Skeletal muscle tissue (tissue), 3 donors: ENCODE measurements at regions not wholly inside any gene's neighbourhood (a gene's known extent, or its start where the extent isn't known, plus 50 kb on each side); places are given as distances from the start of the nearest gene placed in this dataset.

Experiments
- H3K27ac ChIP-seq: one replicate; pipeline ENCODE4 v1.7.0; 2013; ENCODE audit warnings: mild to moderate bottlenecking, low read depth, low read length, inconsistent platforms
- H3K27me3 ChIP-seq, 3 donors: one replicate each; pipeline ENCODE4 v1.7.0; 2013; ENCODE audit warnings: low read length in 3 of 3; ENCODE audit not compliant: control insufficient read depth in 3 of 3, insufficient read depth in 3 of 3
- H3K36me3 ChIP-seq, 3 donors: one replicate each; pipeline ENCODE4 v1.7.0; 2013; ENCODE audit warnings: low read length in 3 of 3; ENCODE audit not compliant: control insufficient read depth in 3 of 3, insufficient read depth in 3 of 3
- H3K4me1 ChIP-seq, 3 donors: one replicate each; pipeline ENCODE4 v1.7.0; 2013; ENCODE audit warnings: low read length in 3 of 3, mild to moderate bottlenecking in 3 of 3; ENCODE audit not compliant: control insufficient read depth in 3 of 3, insufficient read depth in 3 of 3
- H3K4me3 ChIP-seq, 3 donors: one replicate each; pipeline ENCODE4 v1.7.0; 2013; ENCODE audit warnings: low read length in 3 of 3
- H3K9ac ChIP-seq, 3 donors: one replicate each; pipeline ENCODE4 v1.7.0; 2013; ENCODE audit warnings: low read length in 3 of 3, mild to moderate bottlenecking in 3 of 3, moderate library complexity in 2 of 3, low read depth in 1 of 3
- H3K9me3 ChIP-seq, 3 donors: one replicate each; pipeline ENCODE4 v1.7.0; 2013; ENCODE audit warnings: low read length in 3 of 3; ENCODE audit not compliant: control insufficient read depth in 3 of 3
- donor health status: Osteomylitis.

GRCh38 chr3:71905426-71905825, 120.5 kb upstream of the PROK2 start:
- H3K27ac ChIP-seq, result no peak overlapping the region
- H3K4me1 ChIP-seq, result peaks cover 2 to 6% (median 5%) of the 10 kb centered on the region in 3 donors
- H3K36me3 ChIP-seq, result no peaks in the 10 kb centered on the region
- no peak overlapping the region for H3K4me3 ChIP-seq
- no peak overlapping the region for H3K9ac ChIP-seq
- peaks cover 15 to 23% (median 22%) of the 10 kb centered on the region in 3 donors for H3K27me3 ChIP-seq
- H3K9me3 ChIP-seq, result no peaks in the 10 kb centered on the region

DNA sequence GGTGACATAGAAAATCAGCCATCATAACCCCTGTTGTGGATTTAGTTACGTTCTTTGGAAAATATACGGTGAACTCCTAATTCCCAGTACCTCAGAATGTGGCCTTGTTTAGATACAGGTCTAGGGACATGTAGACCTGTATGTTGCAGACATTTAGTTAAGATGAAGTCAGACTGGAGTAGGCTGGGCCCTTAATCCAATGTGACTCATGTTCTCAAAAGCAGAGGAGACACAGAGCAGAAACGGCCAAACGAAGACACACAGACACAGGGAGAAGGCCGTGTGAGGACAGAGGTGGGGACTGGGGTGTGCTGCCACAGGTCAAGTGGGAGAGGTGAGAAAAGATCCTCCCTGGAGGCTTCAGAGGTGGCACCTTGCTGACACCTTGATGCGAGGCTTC, 119.0 kb upstream of the PROK2 start:
- H3K4me3 ChIP-seq, result no peak overlapping the region

DNA sequence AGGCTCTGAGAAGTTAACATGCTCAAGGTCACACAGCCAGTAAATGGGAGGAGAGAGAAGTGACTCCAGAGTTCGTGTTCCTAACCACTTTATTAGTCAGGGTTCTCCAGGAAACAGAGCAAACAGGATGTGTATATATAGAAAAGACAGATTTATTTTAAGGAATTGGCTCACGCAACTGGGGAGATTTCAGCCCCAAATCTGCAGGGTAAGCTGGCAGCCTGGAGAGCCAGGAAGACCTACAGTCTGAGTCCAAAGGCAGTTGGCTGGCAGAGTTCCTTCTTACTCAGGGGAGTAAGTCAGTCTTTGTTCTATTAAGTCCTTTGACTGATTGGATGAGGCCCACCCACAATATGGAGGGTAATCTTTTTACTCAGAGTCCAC, 118.2 kb upstream of the PROK2 start:
- no peak overlapping the region for H3K27ac ChIP-seq
- no peak overlapping the region for H3K4me3 ChIP-seq
- H3K4me1 ChIP-seq, result peaks cover 2 to 6% (median 4%) of the 10 kb centered on the region in 3 donors
- H3K27me3 ChIP-seq, result peaks cover 5 to 15% (median 9%) of the 10 kb centered on the region in 3 donors
- H3K36me3 ChIP-seq, result no peaks in the 10 kb centered on the region
- H3K9me3 ChIP-seq, result peaks cover 0 to 2% (median 0%) of the 10 kb centered on the region in 3 donors
- no peak overlapping the region for H3K9ac ChIP-seq

More for the DNA sequence above, 119.0 kb upstream of the PROK2 start:
- no peak overlapping the region for H3K9ac ChIP-seq
- H3K9me3 ChIP-seq, result peaks cover 0 to 2% (median 0%) of the 10 kb centered on the region in 3 donors
- H3K36me3 ChIP-seq, result no peaks in the 10 kb centered on the region
- H3K4me1 ChIP-seq, result peaks cover 2 to 6% (median 5%) of the 10 kb centered on the region in 3 donors
- no peak overlapping the region for H3K27ac ChIP-seq
- H3K27me3 ChIP-seq, result peaks cover 12 to 22% (median 15%) of the 10 kb centered on the region in 3 donors

- H3K4me3 ChIP-seq, result no peak overlapping the region
- H3K9me3 ChIP-seq, result peaks cover 0 to 2% (median 0%) of the 10 kb centered on the region in 3 donors
- H3K27ac ChIP-seq, result no peak overlapping the region
- H3K9ac ChIP-seq, result no peak overlapping the region
- H3K27me3 ChIP-seq, result peaks cover 0 to 9% (median 3%) of the 10 kb centered on the region in 3 donors
- peaks cover 0 to 3% (median 0%) of the 10 kb centered on the region in 3 donors for H3K4me1 ChIP-seq
- H3K36me3 ChIP-seq, result no peaks in the 10 kb centered on the region
Observed at GRCh38 chr3:71902258-71903111, 117.5 kb upstream of the PROK2 start.

GRCh38 chr3:71901645-71902044, 116.7 kb upstream of the PROK2 start:
- peaks cover 0 to 3% (median 0%) of the 10 kb centered on the region in 3 donors for H3K27me3 ChIP-seq

GRCh38 chr3:71900057-71900456, 115.1 kb upstream of the PROK2 start:
- H3K4me3 ChIP-seq, result no peak overlapping the region
- H3K36me3 ChIP-seq, result no peaks in the 10 kb centered on the region
- no peak overlapping the region for H3K27ac ChIP-seq
- no peaks in the 10 kb centered on the region for H3K4me1 ChIP-seq
- H3K9ac ChIP-seq, result no peak overlapping the region
- no peaks in the 10 kb centered on the region for H3K27me3 ChIP-seq
- H3K9me3 ChIP-seq, result peaks cover 0 to 2% (median 0%) of the 10 kb centered on the region in 3 donors

More at GRCh38 chr3:71901645-71902044, 116.7 kb upstream of the PROK2 start:
- H3K4me1 ChIP-seq, result no peaks in the 10 kb centered on the region
- H3K9me3 ChIP-seq, result peaks cover 0 to 2% (median 0%) of the 10 kb centered on the region in 3 donors
- H3K27ac ChIP-seq, result no peak overlapping the region
- H3K9ac ChIP-seq, result no peak overlapping the region
- no peak overlapping the region for H3K4me3 ChIP-seq
- no peaks in the 10 kb centered on the region for H3K36me3 ChIP-seq

DNA sequence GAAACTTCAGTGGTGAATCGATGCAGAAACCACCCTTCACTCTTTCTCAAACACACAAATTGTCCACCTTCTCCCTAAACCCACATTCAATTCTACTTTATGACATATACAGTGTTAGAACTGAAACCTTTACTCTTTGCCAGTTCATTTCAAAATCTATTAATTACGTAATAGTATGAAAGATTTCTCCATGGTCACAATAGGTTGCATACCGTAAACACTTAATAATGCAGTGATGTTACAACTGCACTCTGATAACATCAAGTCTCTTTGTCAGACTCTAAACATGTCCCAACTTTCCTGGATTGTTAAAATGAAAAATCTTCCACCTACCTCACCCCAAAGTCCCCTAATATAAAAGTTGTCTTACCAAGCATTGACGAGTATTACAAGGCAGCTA, 111.8 kb upstream of the PROK2 start:
- Histone ChIP-seq H3K4me3 (no peak overlapping the region), H3K9me3 (peaks cover 0 to 2% (median 0%) of the 10 kb centered on the region in 3 donors), H3K9ac (no peak overlapping the region), H3K36me3 (no peaks in the 10 kb centered on the region), H3K27me3 (no peaks in the 10 kb centered on the region), H3K27ac (no peak overlapping the region), H3K4me1 (no peaks in the 10 kb centered on the region)

- H3K27me3 ChIP-seq, result no peaks in the 10 kb centered on the region
- H3K4me1 ChIP-seq, result no peaks in the 10 kb centered on the region
- no peak overlapping the region for H3K27ac ChIP-seq
- H3K9me3 ChIP-seq, result no peaks in the 10 kb centered on the region
- H3K36me3 ChIP-seq, result no peaks in the 10 kb centered on the region
- H3K4me3 ChIP-seq, result no peak overlapping the region
- H3K9ac ChIP-seq, result no peak overlapping the region
Observed at GRCh38 chr3:71893702-71894479, 108.9 kb upstream of the PROK2 start.

GRCh38 chr3:71893122-71893521, 108.2 kb upstream of the PROK2 start:
- H3K27me3 ChIP-seq, result peaks cover 0 to under 1% (median 0%) of the 10 kb centered on the region in 3 donors
- no peaks in the 10 kb centered on the region for H3K4me1 ChIP-seq
- H3K36me3 ChIP-seq, result no peaks in the 10 kb centered on the region
- H3K9ac ChIP-seq, result no peak overlapping the region
- no peaks in the 10 kb centered on the region for H3K9me3 ChIP-seq
- no peak overlapping the region for H3K27ac ChIP-seq
- no peak overlapping the region for H3K4me3 ChIP-seq

DNA sequence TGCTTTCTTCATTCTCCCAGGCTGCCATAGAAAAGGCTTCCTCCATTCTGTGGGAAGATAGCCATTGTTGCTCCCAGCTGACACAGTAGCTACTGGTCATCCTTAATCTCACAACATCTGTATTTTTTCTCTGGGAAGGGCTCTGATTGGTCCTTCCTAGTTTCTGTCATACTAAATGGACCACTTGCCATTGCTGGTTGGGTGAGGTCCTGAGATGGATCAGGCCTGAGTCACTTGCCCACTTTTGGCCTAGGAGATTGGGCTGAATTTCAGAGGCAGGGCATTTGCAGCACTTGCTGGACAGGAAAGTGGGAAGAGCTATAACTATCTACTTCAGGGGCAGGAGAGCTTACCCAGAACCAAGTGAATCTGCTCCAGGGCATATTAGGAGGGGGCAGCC, 106.5 kb upstream of the PROK2 start:
- Histone ChIP-seq H3K27ac (no peak overlapping the region), H3K36me3 (no peaks in the 10 kb centered on the region), H3K4me1 (no peaks in the 10 kb centered on the region), H3K9ac (no peak overlapping the region), H3K4me3 (no peak overlapping the region), H3K9me3 (no peaks in the 10 kb centered on the region), H3K27me3 (peaks cover 0 to 8% (median 0%) of the 10 kb centered on the region in 3 donors)
